Hindlimb muscle (tissue), 1 donor: ENCODE measurements at regions not wholly inside any gene's neighbourhood (a gene's known extent, or its start where the extent isn't known, plus 50 kb on each side); places are given as distances from the start of the nearest gene placed in this dataset.

ENCODE experiments used
- DNase-seq: peaks from one replicate; pipeline ENCODE4 v3.0.0-alpha.2; 2013

- no peak for DNase-seq
Measured at GRCh38 chr4:11342401-11342800, 86.3 kb downstream of the HS3ST1 start.

GRCh38 chr4:11341337-11342043 is 87.2 kb downstream of the HS3ST1 start:
- no peak for DNase-seq

- no peak for DNase-seq
Measured at GRCh38 chr4:11338956-11339782, 89.5 kb downstream of the HS3ST1 start.

GRCh38 chr4:11337287-11337686 is 91.4 kb downstream of the HS3ST1 start:
- DNase-seq = no peak

GRCh38 chr4:11336435-11336834 is 92.3 kb downstream of the HS3ST1 start:
- DNase-seq = no peak

- DNase-seq = no peak
Measured at GRCh38 chr4:11334887-11335286, 93.8 kb downstream of the HS3ST1 start.

GRCh38 chr4:11328401-11328800 is 100.3 kb downstream of the HS3ST1 start:
- no peak for DNase-seq

- no peak for DNase-seq
Measured at GRCh38 chr4:11326021-11326420, 102.7 kb downstream of the HS3ST1 start.

GRCh38 chr4:11323771-11324170 is 104.9 kb downstream of the HS3ST1 start:
- no peak for DNase-seq

- no peak for DNase-seq
Measured at GRCh38 chr4:11313157-11313943, 115.3 kb downstream of the HS3ST1 start.

- DNase-seq = no peak
Measured at GRCh38 chr4:11312389-11312788, 116.3 kb downstream of the HS3ST1 start.

GRCh38 chr4:11301075-11301660 is 127.5 kb downstream of the HS3ST1 start:
- DNase-seq = no peak

GRCh38 chr4:11299836-11300235 is 128.9 kb downstream of the HS3ST1 start:
- no peak for DNase-seq

GRCh38 chr4:11299016-11299415 is 129.7 kb downstream of the HS3ST1 start:
- no peak for DNase-seq

- no peak for DNase-seq
Measured at GRCh38 chr4:11298451-11298850, 130.2 kb downstream of the HS3ST1 start.

GRCh38 chr4:11297627-11298026 is 131.1 kb downstream of the HS3ST1 start:
- no peak for DNase-seq

GRCh38 chr4:11297201-11297600 is 131.5 kb downstream of the HS3ST1 start:
- no peak for DNase-seq

GRCh38 chr4:11293866-11294265 is 134.8 kb downstream of the HS3ST1 start:
- no peak for DNase-seq

- DNase-seq = no peak
Measured at GRCh38 chr4:11287055-11287454, 141.6 kb downstream of the HS3ST1 start.

GRCh38 chr4:11286533-11286932 is 142.2 kb downstream of the HS3ST1 start:
- no peak for DNase-seq

GRCh38 chr4:11281720-11282119 is 147.0 kb downstream of the HS3ST1 start:
- no peak for DNase-seq

GRCh38 chr4:11271263-11271662 is 157.4 kb downstream of the HS3ST1 start:
- no peak for DNase-seq

- no peak for DNase-seq
Measured at GRCh38 chr4:11268149-11268548, 160.5 kb downstream of the HS3ST1 start.
